Osteocyte (in vitro differentiated cells): ENCODE measurements at regions not wholly inside any gene's neighbourhood (a gene's known extent, or its start where the extent isn't known, plus 50 kb on each side); places are given as distances from the start of the nearest gene placed in this dataset.

ENCODE experiments used
- DNase-seq: peaks from one replicate; pipeline ENCODE4 v3.0.0; 2021; ENCODE audit warnings: mixed read lengths; ENCODE audit not compliant: unreplicated experiment; ENCODE audit errors: extremely low spot score
- H3K27ac Mint-ChIP-seq: one replicate; pipeline ENCODE4 v1.8.0; 2021; ENCODE audit warnings: mild to moderate bottlenecking, mixed read lengths; ENCODE audit not compliant: unreplicated experiment
- H3K27me3 Mint-ChIP-seq: one replicate; pipeline ENCODE4 v1.8.0; 2021; ENCODE audit warnings: mixed read lengths; ENCODE audit not compliant: unreplicated experiment
- H3K36me3 Mint-ChIP-seq: one replicate; pipeline ENCODE4 v1.8.0; 2021; ENCODE audit warnings: mixed read lengths; ENCODE audit not compliant: unreplicated experiment
- H3K4me1 Mint-ChIP-seq: one replicate; pipeline ENCODE4 v1.8.0; 2021; ENCODE audit warnings: mixed read lengths; ENCODE audit not compliant: unreplicated experiment
- H3K4me3 Mint-ChIP-seq: one replicate; pipeline ENCODE4 v1.8.0; 2021; ENCODE audit warnings: mild to moderate bottlenecking, moderate library complexity, mixed read lengths; ENCODE audit not compliant: unreplicated experiment
- H3K9me3 Mint-ChIP-seq: one replicate; pipeline ENCODE4 v1.8.0; 2021; ENCODE audit warnings: mixed read lengths; ENCODE audit not compliant: unreplicated experiment
- CTCF ChIP-seq: fragments of 200-600 bp; sonication (generic); IDR thresholded peaks from 2 replicates; pipeline ENCODE4 v1.5.0; 2021; ENCODE audit warnings: antibody characterized with exemption, mild to moderate bottlenecking, moderate library complexity

- no peaks in the 10 kb centered on the region for H3K36me3 Mint-ChIP-seq
- no peaks in the 10 kb centered on the region for H3K27me3 Mint-ChIP-seq
- no peaks in the 10 kb centered on the region for H3K4me1 Mint-ChIP-seq
- no peak for TF ChIP-seq CTCF
- no peaks in the 10 kb centered on the region for H3K9me3 Mint-ChIP-seq
- H3K27ac Mint-ChIP-seq: no peak overlapping the region
- no peak for DNase-seq
- H3K4me3 Mint-ChIP-seq: no peak overlapping the region
These were observed 228.1 kb upstream of the LMCD1 start for GRCh38 chr3:8273479-8273878.

GRCh38 chr3:8276056-8276455, 225.6 kb upstream of the LMCD1 start:
- Mint-ChIP-seq H3K27ac (no peak overlapping the region), H3K4me3 (no peak overlapping the region), H3K36me3 (no peaks in the 10 kb centered on the region), H3K27me3 (no peaks in the 10 kb centered on the region), H3K4me1 (no peaks in the 10 kb centered on the region), H3K9me3 (no peaks in the 10 kb centered on the region)
- no peak for DNase-seq
- no peak for TF ChIP-seq CTCF

- no peak for DNase-seq
- Mint-ChIP-seq H3K36me3 (no peaks in the 10 kb centered on the region), H3K4me3 (no peak overlapping the region), H3K27ac (no peak overlapping the region), H3K4me1 (no peaks in the 10 kb centered on the region), H3K9me3 (no peaks in the 10 kb centered on the region), H3K27me3 (no peaks in the 10 kb centered on the region)
- TF ChIP-seq CTCF: no peak
These were observed 225.1 kb upstream of the LMCD1 start for GRCh38 chr3:8276506-8276905.

- DNase-seq: no peak
- Mint-ChIP-seq H3K36me3 (no peaks in the 10 kb centered on the region), H3K4me3 (no peak overlapping the region), H3K4me1 (peaks cover 4% of the 10 kb centered on the region), H3K27ac (no peak overlapping the region), H3K9me3 (no peaks in the 10 kb centered on the region), H3K27me3 (no peaks in the 10 kb centered on the region)
- TF ChIP-seq CTCF: no peak
These were observed 223.2 kb upstream of the LMCD1 start for GRCh38 chr3:8278448-8278847.

GRCh38 chr3:8279476-8279875, 222.1 kb upstream of the LMCD1 start:
- no peak overlapping the region for H3K27ac Mint-ChIP-seq
- H3K4me1 Mint-ChIP-seq: peaks cover 4% of the 10 kb centered on the region
- no peak for DNase-seq
- H3K27me3 Mint-ChIP-seq: no peaks in the 10 kb centered on the region
- no peaks in the 10 kb centered on the region for H3K36me3 Mint-ChIP-seq
- no peak overlapping the region for H3K4me3 Mint-ChIP-seq
- H3K9me3 Mint-ChIP-seq: no peaks in the 10 kb centered on the region
- TF ChIP-seq CTCF: no peak
